SU-DHL-6 (cell line): ENCODE measurements at regions not wholly inside any gene's neighbourhood (a gene's known extent, or its start where the extent isn't known, plus 50 kb on each side); places are given as distances from the start of the nearest gene placed in this dataset.

Experiments used
- H2AFZ ChIP-seq: fragments of 200-600 bp; sonication (generic); 2 replicates; pipeline ENCODE4 v1.6.1; 2014; ENCODE audit warnings: low read depth, mild to moderate bottlenecking, moderate library complexity, mixed read lengths, antibody characterized with exemption, low read length; ENCODE audit not compliant: severe bottlenecking
- H3F3A ChIP-seq: fragments of 200-600 bp; shearing (Covaris generic); 2 replicates; pipeline ENCODE4 v1.6.0; 2016; ENCODE audit warnings: antibody characterized with exemption, mild to moderate bottlenecking; ENCODE audit not compliant: insufficient read depth
- H3K27ac ChIP-seq: fragments of 200-600 bp; sonication (generic); 2 replicates; pipeline ENCODE4 v1.5.1; 2016; ENCODE audit warnings: low read depth, mild to moderate bottlenecking, low read length, moderate library complexity, mixed read lengths
- H3K27me3 ChIP-seq: fragments of 200-600 bp; sonication (generic), shearing (Covaris generic); 2 replicates; pipeline ENCODE4 v1.6.0; 2014; ENCODE audit warnings: mild to moderate bottlenecking, low read length
- H3K36me3 ChIP-seq: fragments of 200-600 bp; sonication (generic); 2 replicates; pipeline ENCODE4 v1.6.1; 2014; ENCODE audit warnings: mild to moderate bottlenecking, low read length, mixed read lengths
- H3K4me2 ChIP-seq: fragments of 300-600, 200-600 bp; shearing (Covaris generic), sonication (generic); 2 replicates; pipeline ENCODE4 v1.6.0; 2014; ENCODE audit warnings: low read length, low read depth, mild to moderate bottlenecking; ENCODE audit not compliant: poor library complexity, severe bottlenecking
- H3K4me3 ChIP-seq: fragments of 200-600 bp; sonication (generic); 2 replicates; pipeline ENCODE4 v1.5.1; 2014; ENCODE audit warnings: antibody characterized with exemption, low read length, mild to moderate bottlenecking, mixed read lengths; ENCODE audit not compliant: insufficient read depth, poor library complexity, severe bottlenecking
- H3K79me2 ChIP-seq: fragments of 200-600 bp; sonication (generic); 2 replicates; pipeline ENCODE4 v1.6.1; 2014; ENCODE audit warnings: mild to moderate bottlenecking, low read length, moderate library complexity; ENCODE audit not compliant: insufficient read depth
- H3K9ac ChIP-seq: fragments of 200-600 bp; sonication (generic); 2 replicates; pipeline ENCODE4 v1.7.0; 2014; ENCODE audit warnings: mild to moderate bottlenecking, low read length
- H3K9me2 ChIP-seq: fragments of 200-600 bp; sonication (generic); replicated peaks from 2 replicates; pipeline ENCODE4 v1.6.1; 2014; ENCODE audit warnings: low read length; ENCODE audit not compliant: insufficient read depth
- H3K9me3 ChIP-seq: fragments of 200-600 bp; sonication (generic); 2 replicates; pipeline ENCODE4 v1.6.1; 2014; ENCODE audit warnings: low read length, mixed read lengths; ENCODE audit not compliant: insufficient read depth
- H4K20me1 ChIP-seq: fragments of 200-600 bp; sonication (generic); 2 replicates; pipeline ENCODE4 v1.6.1; 2014; ENCODE audit warnings: low read depth, mild to moderate bottlenecking, antibody characterized with exemption, low read length, moderate library complexity, mixed read lengths
- CTCF ChIP-seq: fragments of 200-600 bp; sonication (generic); IDR thresholded peaks from one replicate; pipeline ENCODE4 v1.5.1; 2017; ENCODE audit warnings: antibody characterized with exemption, mild to moderate bottlenecking, low read length, moderate library complexity; ENCODE audit not compliant: insufficient read depth, poor library complexity, severe bottlenecking
- EZH2phosphoT487 ChIP-seq: fragments of 200-600 bp; sonication (generic), shearing (Covaris generic); conservative IDR thresholded peaks from 2 replicates; pipeline ENCODE4 v1.6.1; 2018; ENCODE audit warnings: mild to moderate bottlenecking, antibody characterized with exemption, low read length, moderate library complexity, mixed read lengths

GRCh38 chr2:133952420-133952819 lies 301.5 kb upstream of the MGAT5 start:
- H3K27ac ChIP-seq, result no peak overlapping the region
- no peak overlapping the region for H2AFZ ChIP-seq
- H3K4me2 ChIP-seq, result no peak overlapping the region
- H3K9me3 ChIP-seq, result no peaks in the 10 kb centered on the region
- H3F3A ChIP-seq, result no peaks in the 10 kb centered on the region
- H3K79me2 ChIP-seq, result no peaks in the 10 kb centered on the region
- no peaks in the 10 kb centered on the region for H3K27me3 ChIP-seq
- H3K36me3 ChIP-seq, result no peaks in the 10 kb centered on the region
- no peak overlapping the region for H3K9ac ChIP-seq
- no peak overlapping the region for H3K4me3 ChIP-seq
- no peaks in the 10 kb centered on the region for H3K9me2 ChIP-seq
- no peaks in the 10 kb centered on the region for H4K20me1 ChIP-seq
- no peak for TF ChIP-seq EZH2phosphoT487

GRCh38 chr2:133952896-133953295 lies 301.0 kb upstream of the MGAT5 start:
- Histone ChIP-seq H3K9me2 (no peaks in the 10 kb centered on the region), H3K79me2 (no peaks in the 10 kb centered on the region), H3K36me3 (no peaks in the 10 kb centered on the region), H3K9ac (no peak overlapping the region), H3K27me3 (no peaks in the 10 kb centered on the region), H2AFZ (no peak overlapping the region), H3K4me3 (no peak overlapping the region), H3F3A (no peaks in the 10 kb centered on the region), H3K4me2 (no peak overlapping the region), H3K27ac (no peak overlapping the region), H3K9me3 (no peaks in the 10 kb centered on the region), H4K20me1 (no peaks in the 10 kb centered on the region)
- TF ChIP-seq CTCF (no peak), EZH2phosphoT487 (no peak)

GRCh38 chr2:133953524-133953923 lies 300.3 kb upstream of the MGAT5 start:
- Histone ChIP-seq H4K20me1 (no peaks in the 10 kb centered on the region), H3K4me3 (no peak overlapping the region), H3K9me3 (no peaks in the 10 kb centered on the region), H3K27me3 (no peaks in the 10 kb centered on the region), H3K27ac (no peak overlapping the region), H3K36me3 (no peaks in the 10 kb centered on the region), H3F3A (no peaks in the 10 kb centered on the region), H3K9ac (no peak overlapping the region), H3K9me2 (no peaks in the 10 kb centered on the region), H3K4me2 (no peak overlapping the region), H2AFZ (no peak overlapping the region), H3K79me2 (no peaks in the 10 kb centered on the region)
- TF ChIP-seq CTCF, result no peak
- TF ChIP-seq EZH2phosphoT487, result no peak

GRCh38 chr2:133954636-133955035 lies 299.2 kb upstream of the MGAT5 start:
- Histone ChIP-seq H4K20me1 (no peaks in the 10 kb centered on the region), H3F3A (no peaks in the 10 kb centered on the region), H3K27me3 (no peaks in the 10 kb centered on the region), H3K9ac (no peak overlapping the region), H3K27ac (no peak overlapping the region), H3K36me3 (no peaks in the 10 kb centered on the region), H3K9me3 (no peaks in the 10 kb centered on the region), H2AFZ (no peak overlapping the region), H3K9me2 (no peaks in the 10 kb centered on the region), H3K79me2 (no peaks in the 10 kb centered on the region), H3K4me2 (no peak overlapping the region), H3K4me3 (no peak overlapping the region)
- TF ChIP-seq EZH2phosphoT487, result no peak
- no peak for TF ChIP-seq CTCF
